ENCODE measurements at regions not wholly inside any gene's neighbourhood (a gene's known extent, or its start where the extent isn't known, plus 50 kb on each side); places are given as distances from the start of the nearest gene placed in this dataset.

- DNase-seq (ENCODE audit: low read depth, low spot score) = no peak
- no peak overlapping the region for H3K4me3 ChIP-seq (ENCODE audit: low read length)
Observed at GRCh38 chrX:150310417-150310816, 52.7 kb upstream of the MAMLD1 start.

GRCh38 chrX:150310881-150311280, 52.2 kb upstream of the MAMLD1 start:
- H3K4me3 ChIP-seq (ENCODE audit: low read length) = no peak overlapping the region
- DNase-seq (ENCODE audit: low read depth, low spot score) = no peak

GRCh38 chrX:150312931-150313330, 50.2 kb upstream of the MAMLD1 start:
- H3K4me3 ChIP-seq (ENCODE audit: low read length) = no peak overlapping the region
- no peak for DNase-seq (ENCODE audit: low read depth, low spot score)
